ENCODE measurements at regions not wholly inside any gene's neighbourhood (a gene's known extent, or its start where the extent isn't known, plus 50 kb on each side); places are given as distances from the start of the nearest gene placed in this dataset.
"Not testable (repeated sequence)": the region's sequence is repeated elsewhere in the genome, so short reads cannot be mapped to it uniquely, and the experiment has no call there.

- in situ Hi-C loops (cut with MboI); H3K4me3 ChIP-seq; H3K36me3 ChIP-seq (ENCODE audit: control insufficient read depth in 2 of 2, insufficient read depth in 2 of 2, low read length in 1 of 2); FAIRE-seq; H3K4me2 ChIP-seq (ENCODE audit: control insufficient read depth, insufficient read depth); H2AFZ ChIP-seq (ENCODE audit: control insufficient read depth, low read depth, low read length); H4K20me1 ChIP-seq (ENCODE audit: control insufficient read depth, insufficient read depth); H3K27ac ChIP-seq (ENCODE audit: control insufficient read depth, insufficient read depth); H3K27me3 ChIP-seq (replicated peaks in 1 of 2; ENCODE audit: control insufficient read depth in 2 of 2, insufficient read depth in 2 of 2, low read length in 1 of 2); POLR2A ChIA-PET; BruUV-seq (replicated peaks); H3K9ac ChIP-seq (ENCODE audit: control insufficient read depth, insufficient read depth, low read length); H3K4me1 ChIP-seq (ENCODE audit: control insufficient read depth, insufficient read depth, low read length); DNase-seq (ENCODE audit: low read depth, low spot score); RAD21 ChIA-PET (ENCODE audit: unreplicated experiment); H3K79me2 ChIP-seq (ENCODE audit: control insufficient read depth, insufficient read depth, low read length); CTCF ChIA-PET; intact Hi-C loops (cut with micrococcal nuclease; ENCODE audit: unreplicated experiment); H3K9me3 ChIP-seq (replicated peaks; ENCODE audit: control insufficient read depth, insufficient read depth, low read length); ATAC-seq: not testable (repeated sequence)
- WGBS (ENCODE audit: insufficient coverage, insufficient replicate concordance, low lambda C conversion rate, missing lambda C conversion rate): 68% methylated on average over 10 of the region's 10 CpGs
- SMC1A ChIA-PET (ENCODE audit: uncharacterized antibody, unreplicated experiment): interaction anchor here (1.1 kb wide), 1 partner anchor 8 kb away, joined by 3 read pairs; no protein-coding TSS in a partner anchor
These were observed 133.8 kb upstream of the SLC39A10 start for GRCh38 chr2:195523242-195523641.

- in situ Hi-C loops (cut with MboI): no loop called here
- Histone ChIP-seq H3K27me3 (replicated peaks in 1 of 2; ENCODE audit: control insufficient read depth in 2 of 2, insufficient read depth in 2 of 2, low read length in 1 of 2) (no peaks in the 10 kb centered on the region), H3K9ac (ENCODE audit: control insufficient read depth, insufficient read depth, low read length) (no peak overlapping the region), H3K27ac (ENCODE audit: control insufficient read depth, insufficient read depth) (no peak overlapping the region), H3K4me2 (ENCODE audit: control insufficient read depth, insufficient read depth) (no peak overlapping the region), H3K4me3 (no peak overlapping the region), H3K36me3 (ENCODE audit: control insufficient read depth in 2 of 2, insufficient read depth in 2 of 2, low read length in 1 of 2) (no peaks in the 10 kb centered on the region), H2AFZ (ENCODE audit: control insufficient read depth, low read depth, low read length) (no peak overlapping the region), H3K9me3 (replicated peaks; ENCODE audit: control insufficient read depth, insufficient read depth, low read length) (no peaks in the 10 kb centered on the region; the same call in 2 of the 3 replicates), H3K4me1 (ENCODE audit: control insufficient read depth, insufficient read depth, low read length) (no peaks in the 10 kb centered on the region), H4K20me1 (ENCODE audit: control insufficient read depth, insufficient read depth) (no peaks in the 10 kb centered on the region), H3K79me2 (ENCODE audit: control insufficient read depth, insufficient read depth, low read length) (no peaks in the 10 kb centered on the region)
- no peak for TF ChIP-seq ESRRA (IDR thresholded peaks at IDR 0.05; ENCODE audit: low read length)
- no peak for TF ChIP-seq ASH2L (IDR thresholded peaks at IDR 0.05; ENCODE audit: borderline replicate concordance, low read depth)
- no peak for TF ChIP-seq SMC3 (IDR thresholded peaks at IDR 0.05; ENCODE audit: borderline replicate concordance, low read length)
- no peak for TF ChIP-seq ZZZ3 (IDR thresholded peaks at IDR 0.05; ENCODE audit: control insufficient read depth, insufficient read length, low read depth)
- TF ChIP-seq CTCF (IDR thresholded peaks at IDR 0.05 in 2 of 3, conservative IDR thresholded peaks at IDR 0.05 in 1 of 3; ENCODE audit: control insufficient read depth in 2 of 3, extremely low read depth in 1 of 3, insufficient read depth in 1 of 3, low read depth in 3 of 3, low read length in 3 of 3): no peak
- no peak for TF ChIP-seq NFXL1 (IDR thresholded peaks at IDR 0.05; ENCODE audit: borderline replicate concordance)
- TF ChIP-seq NFIC (IDR thresholded peaks at IDR 0.05; ENCODE audit: low read depth, low read length): no peak
- TF ChIP-seq RBBP5 (conservative IDR thresholded peaks at IDR 0.05): no peak
- DNase-seq (ENCODE audit: low read depth, low spot score) (no peak), ATAC-seq (no peak), FAIRE-seq (no peak)
- ChIA-PET CTCF (interaction anchor here (0.9 to 1.3 kb wide), 2 partner anchors 48 to 55 kb away, joined by 3 read pairs; no protein-coding TSS in a partner anchor), RAD21 (ENCODE audit: unreplicated experiment) (interaction anchor here (1.0 kb wide), 1 partner anchor 12 kb away, joined by 3 read pairs; no protein-coding TSS in a partner anchor), SMC1A (ENCODE audit: uncharacterized antibody, unreplicated experiment) (interaction anchor here (0.7 to 1.8 kb wide), 5 partner anchors 12 to 44 kb away, joined by 3 to 7 read pairs (median 4); no protein-coding TSS in a partner anchor), POLR2A (no interaction called here)
- no TSS peak for BruUV-seq (replicated peaks)
- WGBS (ENCODE audit: insufficient coverage, insufficient replicate concordance, low lambda C conversion rate, missing lambda C conversion rate): 29% methylated on average over 3 of the region's 3 CpGs
- intact Hi-C loops (cut with micrococcal nuclease; ENCODE audit: unreplicated experiment): no loop called here
These were observed 135.4 kb upstream of the SLC39A10 start for GRCh38 chr2:195521589-195521988.

All from GM12878 (cell line).